HG03342 (cell line): ENCODE measurements at regions not wholly inside any gene's neighbourhood (a gene's known extent, or its start where the extent isn't known, plus 50 kb on each side); places are given as distances from the start of the nearest gene placed in this dataset.

Source experiments
- ATAC-seq: cut with Tn5 transposase; IDR thresholded peaks from one replicate; pipeline ENCODE4 v1.9.1; 2021; ENCODE audit warnings: mild to moderate bottlenecking, moderate library complexity; ENCODE audit not compliant: unreplicated experiment

GRCh38 chr10:44435196-44435595, 50.3 kb upstream of the CXCL12 start:
- no peak for ATAC-seq

- ATAC-seq: no peak
These were observed 51.3 kb upstream of the CXCL12 start for GRCh38 chr10:44436240-44436639.

GRCh38 chr10:44437840-44438511, 53.1 kb upstream of the CXCL12 start:
- no peak for ATAC-seq

- no peak for ATAC-seq
These were observed 54.5 kb upstream of the CXCL12 start for GRCh38 chr10:44439239-44439957.

- no peak for ATAC-seq
These were observed 55.0 kb upstream of the CXCL12 start for GRCh38 chr10:44439958-44440244.

DNA sequence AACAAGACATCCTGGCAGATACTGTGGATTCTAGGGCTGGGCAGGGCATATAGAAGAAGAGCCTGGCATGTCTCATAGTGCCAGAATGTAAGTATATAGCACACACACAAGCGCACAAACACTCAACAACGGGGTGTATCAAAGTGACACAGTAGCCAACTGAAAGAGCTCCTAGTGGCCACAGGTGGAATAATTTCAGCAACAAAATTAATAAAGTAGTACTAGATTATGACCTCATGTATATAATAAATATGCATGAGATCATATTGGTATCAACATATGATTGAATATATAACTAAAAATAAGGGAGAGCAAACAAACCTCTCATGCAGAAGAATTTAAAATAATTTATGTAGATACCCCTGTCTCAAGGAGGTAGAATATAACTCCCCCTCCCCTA, 72.4 kb upstream of the CXCL12 start:
- no peak for ATAC-seq

DNA sequence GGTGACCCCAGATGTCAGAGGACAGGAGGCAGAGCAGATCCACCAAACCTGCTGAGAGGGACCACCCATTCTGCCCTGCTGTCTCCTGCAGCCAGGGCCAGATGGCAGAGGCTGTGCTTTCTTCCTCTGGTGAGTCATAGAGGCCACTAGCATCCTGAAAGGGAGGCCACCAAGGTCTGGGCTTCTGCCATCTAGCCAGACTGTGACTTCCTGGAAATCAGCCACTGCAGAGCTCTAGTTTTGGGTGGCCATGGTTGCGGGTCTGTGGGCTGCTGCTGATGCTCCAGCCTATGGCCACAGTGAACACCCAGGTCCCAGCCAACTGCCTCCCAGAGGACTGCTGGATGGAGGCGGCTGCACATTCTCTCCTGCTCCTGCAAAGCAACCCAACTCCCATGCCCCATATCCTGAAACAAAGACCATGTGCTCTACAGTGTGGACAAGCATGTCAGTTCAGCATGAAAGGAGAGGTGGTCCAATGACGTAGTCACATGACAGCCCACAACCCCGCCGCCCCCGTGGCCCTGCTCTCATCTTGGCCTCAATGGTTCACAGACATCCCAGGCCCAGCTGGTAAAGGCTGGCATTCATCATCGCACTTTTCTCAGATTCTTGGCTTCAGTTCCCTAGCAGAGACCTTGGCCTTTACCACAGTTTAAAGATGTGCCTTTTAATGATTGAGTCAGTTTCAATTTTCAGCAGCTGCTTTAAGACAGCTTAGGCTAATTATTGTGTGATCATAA, 73.9 kb upstream of the CXCL12 start:
- ATAC-seq: no peak

GRCh38 chr10:44459671-44460070, 74.8 kb upstream of the CXCL12 start:
- ATAC-seq: no peak

- no peak for ATAC-seq
These were observed 75.5 kb upstream of the CXCL12 start for GRCh38 chr10:44460416-44460815.

DNA sequence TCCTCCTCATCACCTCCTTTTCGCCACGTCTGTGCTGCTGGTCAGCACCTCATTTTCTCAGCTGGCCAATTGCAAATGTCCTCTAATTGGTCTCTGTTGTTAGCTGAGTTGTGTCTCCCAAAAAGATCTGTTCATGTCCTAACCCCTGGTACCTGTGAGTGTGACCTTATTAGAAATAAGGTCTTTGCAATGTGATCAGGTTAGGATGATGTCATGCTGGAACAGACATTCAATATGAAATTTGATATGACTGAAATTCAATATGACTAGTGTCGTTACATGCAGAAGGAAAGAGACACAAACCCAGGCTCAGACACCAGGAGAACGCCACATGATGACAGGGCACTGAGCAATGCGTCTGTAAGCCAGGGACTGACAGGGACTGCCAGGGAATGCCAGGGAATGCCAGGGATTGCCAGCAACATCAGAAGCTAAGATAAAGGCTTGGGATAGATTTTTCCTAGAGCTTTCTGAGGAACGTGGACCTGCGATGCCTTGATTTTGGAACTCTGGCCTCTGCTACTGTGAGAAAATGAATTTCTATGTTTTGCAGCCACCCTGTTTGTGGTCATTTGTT, 77.5 kb upstream of the CXCL12 start:
- ATAC-seq: no peak

DNA sequence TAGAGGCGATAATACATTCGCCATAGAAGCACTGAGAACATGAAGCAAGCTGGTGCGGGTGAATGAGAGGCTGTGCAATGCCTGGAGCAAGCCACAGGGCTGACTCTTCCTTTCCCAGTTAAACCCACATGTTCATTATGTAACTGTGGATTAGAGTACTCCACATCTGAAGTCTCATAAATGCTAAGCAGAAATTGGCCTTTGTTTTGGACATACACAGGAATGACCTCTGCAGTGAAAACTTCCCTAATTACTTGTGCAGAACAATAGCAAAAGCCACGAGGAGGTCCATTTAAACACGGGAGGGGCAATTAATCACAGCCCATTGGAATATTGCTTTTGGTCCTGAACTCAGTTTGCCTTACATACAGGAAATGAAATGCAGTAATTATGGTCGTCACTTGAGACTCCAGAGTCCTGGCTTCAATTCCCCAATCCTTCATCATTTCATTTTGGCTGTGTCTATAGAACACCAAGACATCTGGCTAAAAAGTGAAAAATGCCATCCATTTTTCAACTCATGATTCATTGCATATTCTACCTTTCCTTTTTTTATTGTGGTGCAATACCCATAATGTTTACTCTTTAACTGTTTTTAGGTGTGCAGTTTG, 78.7 kb upstream of the CXCL12 start:
- no peak for ATAC-seq

GRCh38 chr10:44464503-44464902, 79.6 kb upstream of the CXCL12 start:
- ATAC-seq: no peak

- ATAC-seq: no peak
These were observed 80.7 kb upstream of the CXCL12 start for GRCh38 chr10:44465401-44466115.

GRCh38 chr10:44466236-44466635, 81.3 kb upstream of the CXCL12 start:
- no peak for ATAC-seq

GRCh38 chr10:44467090-44467489, 82.2 kb upstream of the CXCL12 start:
- ATAC-seq: no peak

GRCh38 chr10:44467900-44468299, 83.0 kb upstream of the CXCL12 start:
- no peak for ATAC-seq

- no peak for ATAC-seq
These were observed 83.6 kb upstream of the CXCL12 start for GRCh38 chr10:44468525-44468924.

DNA sequence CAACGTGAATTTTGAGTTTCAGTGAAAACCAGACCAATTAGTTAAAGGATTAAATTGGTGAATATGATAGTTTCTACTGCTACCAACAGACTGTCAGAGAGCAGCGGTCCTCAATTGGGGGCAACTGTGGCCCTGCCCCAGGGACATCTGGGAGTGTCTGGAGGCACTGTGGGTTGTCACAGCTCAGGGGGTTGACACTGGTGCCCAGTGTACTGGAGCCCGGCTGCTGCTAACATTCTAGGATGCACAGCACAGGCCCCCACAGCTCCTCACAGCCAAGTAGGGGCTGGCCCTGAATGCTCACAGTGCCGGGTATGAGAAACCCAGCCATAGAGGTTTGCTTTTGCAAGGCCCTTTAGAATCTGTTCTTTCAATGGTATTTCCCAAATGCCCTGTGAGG, 84.1 kb upstream of the CXCL12 start:
- no peak for ATAC-seq

GRCh38 chr10:44470784-44471183, 85.9 kb upstream of the CXCL12 start:
- no peak for ATAC-seq

DNA sequence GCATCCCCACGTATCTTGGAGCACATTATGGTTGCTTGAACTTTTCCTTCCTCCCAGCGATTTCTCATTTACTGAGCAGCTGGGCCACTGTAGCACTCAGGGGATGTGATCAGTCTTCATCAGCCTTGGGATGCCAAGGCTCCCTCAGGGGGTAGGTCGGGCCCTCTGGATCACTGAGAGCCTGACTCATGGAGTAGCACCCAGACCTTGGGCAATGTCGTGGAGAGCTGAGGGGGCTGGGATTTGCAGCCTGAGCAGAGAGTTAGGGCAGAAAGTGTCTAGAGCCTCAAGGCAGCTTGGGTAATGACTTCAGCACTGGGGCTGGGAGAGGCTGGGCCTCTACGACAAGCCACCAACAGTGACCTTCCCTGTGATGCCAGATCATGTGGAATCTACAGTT, 86.5 kb upstream of the CXCL12 start:
- no peak for ATAC-seq

- no peak for ATAC-seq
These were observed 88.2 kb upstream of the CXCL12 start for GRCh38 chr10:44473146-44473545.
